Ascending aorta (tissue), 2 donors: ENCODE measurements at regions not wholly inside any gene's neighbourhood (a gene's known extent, or its start where the extent isn't known, plus 50 kb on each side); places are given as distances from the start of the nearest gene placed in this dataset.

Experiments
- DNase-seq, 2 donors: peaks; one replicate each; pipeline ENCODE4 v3.0.0-alpha.2; 2019; ENCODE audit warnings: low spot score in 2 of 2
- H3K27ac ChIP-seq, 2 donors: fragments of 200-600 bp; sonication (generic); one replicate each; pipeline ENCODE4 v1.5.1; 2016 to 2017; ENCODE audit warnings: mild to moderate bottlenecking in 1 of 2
- H3K27me3 ChIP-seq: fragments of 200-600 bp; sonication (generic); one replicate; pipeline ENCODE4 v1.5.1; 2017
- H3K36me3 ChIP-seq, 2 donors: fragments of 200-600 bp; sonication (generic); one replicate each; pipeline ENCODE4 v1.5.1; 2016
- H3K4me1 ChIP-seq, 2 donors: fragments of 200-600 bp; sonication (generic); one replicate each; pipeline ENCODE4 v1.5.1; 2016 to 2017; ENCODE audit warnings: mild to moderate bottlenecking in 1 of 2
- H3K4me3 ChIP-seq, 2 donors: fragments of 200-600 bp; sonication (generic); one replicate each; pipeline ENCODE4 v1.5.1; 2016 to 2017; ENCODE audit warnings: mild to moderate bottlenecking in 1 of 2
- H3K9me3 ChIP-seq, 2 donors: fragments of 200-600 bp; sonication (generic); one replicate each; pipeline ENCODE4 v1.5.1; 2016
- CTCF ChIP-seq, 3 experiments: fragments of 200-600 bp in 2 of 3; fragments of 450-650 bp in 1 of 3; sonication (generic) in 2 of 3; IDR thresholded peaks; one replicate each; pipeline ENCODE4 v1.5.1; 2016 to 2019; ENCODE audit warnings: antibody characterized with exemption in 3 of 3, mild to moderate bottlenecking in 1 of 3, moderate library complexity in 1 of 3
- intact Hi-C: fragments of 100-400 bp; cut with DNase I; formaldehyde crosslinking; loops from one replicate; pipeline ENCODE4 v1.15.1; 2023

- DNase-seq, result no peak
- peak overlapping the region in 1 of 2 donors; percentile 30 for H3K4me3 ChIP-seq
These were observed 56.4 kb upstream of the PIWIL1 start for GRCh38 chr12:130281153-130281799.

GRCh38 chr12:130286041-130286440 lies 51.6 kb upstream of the PIWIL1 start:
- Histone ChIP-seq H3K4me3 (no peak overlapping the region), H3K4me1 (no peaks in the 10 kb centered on the region), H3K36me3 (no peaks in the 10 kb centered on the region), H3K27me3 (no peaks in the 10 kb centered on the region), H3K9me3 (no peaks in the 10 kb centered on the region), H3K27ac (no peak overlapping the region)
- TF ChIP-seq CTCF (IDR thresholded peaks at IDR 0.05), result no peak
- no peak for DNase-seq
- intact Hi-C loops, result no loop called here

More at GRCh38 chr12:130281153-130281799, 56.4 kb upstream of the PIWIL1 start:
- Histone ChIP-seq H3K36me3 (no peaks in the 10 kb centered on the region), H3K9me3 (no peaks in the 10 kb centered on the region), H3K27ac (no peak overlapping the region), H3K4me1 (no peaks in the 10 kb centered on the region), H3K27me3 (no peaks in the 10 kb centered on the region)
- peak in 2 of 3 experiments; percentile 47 to 57 for TF ChIP-seq CTCF (IDR thresholded peaks at IDR 0.05)
- intact Hi-C loops, result no loop called here

- Histone ChIP-seq H3K4me1 (no peaks in the 10 kb centered on the region), H3K4me3 (no peak overlapping the region), H3K27ac (no peak overlapping the region), H3K27me3 (no peaks in the 10 kb centered on the region), H3K9me3 (no peaks in the 10 kb centered on the region), H3K36me3 (no peaks in the 10 kb centered on the region)
- no peak for DNase-seq
- TF ChIP-seq CTCF (IDR thresholded peaks at IDR 0.05), result no peak
- intact Hi-C loops, result no loop called here
These were observed 50.8 kb upstream of the PIWIL1 start for GRCh38 chr12:130286741-130287440.
